Ishikawa (cell line): ENCODE measurements at regions not wholly inside any gene's neighbourhood (a gene's known extent, or its start where the extent isn't known, plus 50 kb on each side); places are given as distances from the start of the nearest gene placed in this dataset.

Experiments used
- CEBPB ChIP-seq: IDR thresholded peaks from 2 replicates; pipeline ENCODE4 v1.6.1; 2012
- CREB1 ChIP-seq: IDR thresholded peaks from 2 replicates; pipeline ENCODE4 v1.6.1; 2012; ENCODE audit warnings: low read depth
- EGR1 ChIP-seq: IDR thresholded peaks from 2 replicates; pipeline ENCODE4 v1.6.1; 2012
- EP300 ChIP-seq: IDR thresholded peaks from 2 replicates; pipeline ENCODE4 v1.6.1; 2012; ENCODE audit warnings: borderline replicate concordance
- FOXM1 ChIP-seq: IDR thresholded peaks from 2 replicates; pipeline ENCODE4 v1.6.1; 2012; ENCODE audit warnings: low read depth, borderline replicate concordance
- NFIC ChIP-seq: IDR thresholded peaks from 2 replicates; pipeline ENCODE4 v1.6.1; 2012
- RAD21 ChIP-seq: IDR thresholded peaks from 2 replicates; pipeline ENCODE4 v1.6.1; 2012; ENCODE audit warnings: low read depth
- TAF1 ChIP-seq: IDR thresholded peaks from 2 replicates; pipeline ENCODE4 v1.6.1; 2012; ENCODE audit warnings: low read depth, mild to moderate bottlenecking
- TCF12 ChIP-seq: IDR thresholded peaks from 2 replicates; pipeline ENCODE4 v1.6.1; 2012; ENCODE audit warnings: low read depth
- TEAD4 ChIP-seq: IDR thresholded peaks from 2 replicates; pipeline ENCODE4 v1.6.1; 2012
- USF1 ChIP-seq: IDR thresholded peaks from 2 replicates; pipeline ENCODE4 v1.6.1; 2012
- YY1 ChIP-seq: IDR thresholded peaks from 2 replicates; pipeline ENCODE4 v1.6.1; 2012; ENCODE audit warnings: low read depth
- ZBTB7A ChIP-seq: IDR thresholded peaks from 2 replicates; pipeline ENCODE4 v1.6.1; 2012; ENCODE audit warnings: low read depth
- TF ChIP-seq, protein P1 (sequence below): IDR thresholded peaks from 2 replicates; pipeline ENCODE4 v1.6.1; 2012; ENCODE audit warnings: low read depth, mild to moderate bottlenecking
- TF ChIP-seq, protein P2 (sequence below): IDR thresholded peaks from 2 replicates; pipeline ENCODE4 v1.6.1; 2012

GRCh38 chr7:67518580-67518979 lies 521.9 kb downstream of the TYW1 start:
- TF ChIP-seq YY1: no peak
- no peak for TF ChIP-seq TAF1
- TF ChIP-seq TCF12: no peak
- no peak for TF ChIP-seq RAD21
- no peak for TF ChIP-seq EP300
- TF ChIP-seq USF1: no peak
- no peak for TF ChIP-seq FOXM1
- no peak for TF ChIP-seq EGR1
- TF ChIP-seq, protein P1, sequence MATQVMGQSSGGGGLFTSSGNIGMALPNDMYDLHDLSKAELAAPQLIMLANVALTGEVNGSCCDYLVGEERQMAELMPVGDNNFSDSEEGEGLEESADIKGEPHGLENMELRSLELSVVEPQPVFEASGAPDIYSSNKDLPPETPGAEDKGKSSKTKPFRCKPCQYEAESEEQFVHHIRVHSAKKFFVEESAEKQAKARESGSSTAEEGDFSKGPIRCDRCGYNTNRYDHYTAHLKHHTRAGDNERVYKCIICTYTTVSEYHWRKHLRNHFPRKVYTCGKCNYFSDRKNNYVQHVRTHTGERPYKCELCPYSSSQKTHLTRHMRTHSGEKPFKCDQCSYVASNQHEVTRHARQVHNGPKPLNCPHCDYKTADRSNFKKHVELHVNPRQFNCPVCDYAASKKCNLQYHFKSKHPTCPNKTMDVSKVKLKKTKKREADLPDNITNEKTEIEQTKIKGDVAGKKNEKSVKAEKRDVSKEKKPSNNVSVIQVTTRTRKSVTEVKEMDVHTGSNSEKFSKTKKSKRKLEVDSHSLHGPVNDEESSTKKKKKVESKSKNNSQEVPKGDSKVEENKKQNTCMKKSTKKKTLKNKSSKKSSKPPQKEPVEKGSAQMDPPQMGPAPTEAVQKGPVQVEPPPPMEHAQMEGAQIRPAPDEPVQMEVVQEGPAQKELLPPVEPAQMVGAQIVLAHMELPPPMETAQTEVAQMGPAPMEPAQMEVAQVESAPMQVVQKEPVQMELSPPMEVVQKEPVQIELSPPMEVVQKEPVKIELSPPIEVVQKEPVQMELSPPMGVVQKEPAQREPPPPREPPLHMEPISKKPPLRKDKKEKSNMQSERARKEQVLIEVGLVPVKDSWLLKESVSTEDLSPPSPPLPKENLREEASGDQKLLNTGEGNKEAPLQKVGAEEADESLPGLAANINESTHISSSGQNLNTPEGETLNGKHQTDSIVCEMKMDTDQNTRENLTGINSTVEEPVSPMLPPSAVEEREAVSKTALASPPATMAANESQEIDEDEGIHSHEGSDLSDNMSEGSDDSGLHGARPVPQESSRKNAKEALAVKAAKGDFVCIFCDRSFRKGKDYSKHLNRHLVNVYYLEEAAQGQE: no peak
- TF ChIP-seq, protein P2, sequence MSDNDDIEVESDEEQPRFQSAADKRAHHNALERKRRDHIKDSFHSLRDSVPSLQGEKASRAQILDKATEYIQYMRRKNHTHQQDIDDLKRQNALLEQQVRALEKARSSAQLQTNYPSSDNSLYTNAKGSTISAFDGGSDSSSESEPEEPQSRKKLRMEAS: no peak
- no peak for TF ChIP-seq ZBTB7A
- no peak for TF ChIP-seq CEBPB
- no peak for TF ChIP-seq NFIC
- no peak for TF ChIP-seq TEAD4
- no peak for TF ChIP-seq CREB1

DNA sequence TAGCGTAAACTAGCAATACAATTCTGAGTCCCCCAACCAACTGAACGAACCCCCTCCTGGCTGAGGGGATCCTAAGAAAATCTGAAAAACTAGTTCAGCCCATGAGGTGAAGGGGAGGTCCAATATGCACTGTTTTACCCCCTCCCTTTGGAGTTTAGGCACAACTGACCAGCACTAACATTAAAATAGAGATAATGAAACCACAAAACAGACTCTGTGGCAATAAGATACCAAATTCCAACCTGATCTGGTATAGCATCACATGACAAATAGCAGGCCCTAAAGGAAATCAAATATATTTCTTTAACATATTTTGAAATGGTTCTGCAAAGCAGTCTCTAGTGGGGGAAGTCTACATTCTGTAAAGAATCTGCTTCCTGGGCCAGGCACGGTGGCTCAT lies 522.5 kb downstream of the TYW1 start:
- TF ChIP-seq ZBTB7A (no peak), TEAD4 (no peak), FOXM1 (no peak), YY1 (no peak), USF1 (no peak), NFIC (no peak), RAD21 (no peak), EGR1 (no peak)

GRCh38 chr7:67522504-67522903 lies 525.9 kb downstream of the TYW1 start:
- no peak for TF ChIP-seq TEAD4
- TF ChIP-seq TCF12: no peak
- TF ChIP-seq CEBPB: no peak
- TF ChIP-seq ZBTB7A: no peak
- no peak for TF ChIP-seq FOXM1
- TF ChIP-seq USF1: no peak
- no peak for TF ChIP-seq CREB1
- TF ChIP-seq, protein P1: no peak
- TF ChIP-seq YY1: no peak
- TF ChIP-seq NFIC: no peak
- no peak for TF ChIP-seq EP300
- TF ChIP-seq TAF1: no peak
- TF ChIP-seq, protein P2: no peak
- no peak for TF ChIP-seq RAD21

DNA sequence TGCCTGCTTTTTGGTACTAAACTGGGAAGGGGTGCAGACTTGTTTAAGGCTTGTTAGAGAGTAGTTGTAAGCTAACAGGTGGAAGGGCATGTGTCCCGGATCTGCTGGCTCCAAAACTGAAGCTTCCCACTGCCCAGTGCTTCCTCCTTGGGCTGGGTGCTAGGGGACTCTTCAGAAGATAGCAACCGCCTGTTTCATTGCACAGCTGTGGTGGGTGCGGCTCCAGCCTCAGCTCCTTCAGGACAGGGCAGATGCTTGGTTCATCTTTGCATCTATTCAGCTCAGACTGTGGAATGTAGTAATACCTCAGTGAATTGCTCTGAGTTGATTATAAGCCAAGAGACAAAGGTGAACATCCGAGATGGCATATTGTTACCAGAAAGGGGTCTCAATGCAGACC lies 527.1 kb downstream of the TYW1 start:
- TF ChIP-seq EP300 (no peak), TEAD4 (no peak), NFIC (no peak), RAD21 (no peak), TAF1 (no peak), TCF12 (no peak), YY1 (no peak), EGR1 (no peak), CREB1 (no peak), CEBPB (no peak), FOXM1 (no peak), USF1 (no peak)
- TF ChIP-seq, protein P1: no peak
